BE2C (cell line): ENCODE measurements at regions not wholly inside any gene's neighbourhood (a gene's known extent, or its start where the extent isn't known, plus 50 kb on each side); places are given as distances from the start of the nearest gene placed in this dataset.
A peak's percentile ranks its signal among the peaks of the same experiment; 100 is the strongest.

Experiments
- DNase-seq: peaks from one replicate; pipeline ENCODE4 v3.0.0-alpha.2; 2020
- H3K27me3 ChIP-seq: fragments of 250-450 bp; sonication (Bioruptor Pico); 2 replicates; pipeline ENCODE4 v1.5.1; 2020; ENCODE audit warnings: mild to moderate bottlenecking
- H3K36me3 ChIP-seq: fragments of 250-450 bp; sonication (Bioruptor Pico); 2 replicates; pipeline ENCODE4 v1.5.1; 2020; ENCODE audit warnings: mild to moderate bottlenecking
- H3K4me1 ChIP-seq: fragments of 250-450 bp; sonication (Bioruptor Pico); 2 replicates; pipeline ENCODE4 v1.5.1; 2020
- H3K4me3 ChIP-seq: 2 replicates; pipeline ENCODE4 v1.5.1; 2011; ENCODE audit warnings: low read depth, low read length
- H3K9me3 ChIP-seq: fragments of 250-450 bp; sonication (Bioruptor Pico); 2 replicates; pipeline ENCODE4 v1.5.1; 2020
- CTCF ChIP-seq: IDR thresholded peaks from 2 replicates; pipeline ENCODE4 v1.5.1; 2012; ENCODE audit warnings: mild to moderate bottlenecking, low read depth, low read length

GRCh38 chr1:189774721-189775287, 702.9 kb downstream of the BRINP3 start:
- Histone ChIP-seq H3K27me3 (no peaks in the 10 kb centered on the region), H3K4me1 (peaks cover 15% of the 10 kb centered on the region), H3K9me3 (no peaks in the 10 kb centered on the region), H3K36me3 (no peaks in the 10 kb centered on the region), H3K4me3 (no peak overlapping the region)
- no peak for DNase-seq
- TF ChIP-seq CTCF, result no peak

GRCh38 chr1:189775343-189775742, 702.3 kb downstream of the BRINP3 start:
- Histone ChIP-seq H3K4me3 (no peak overlapping the region), H3K36me3 (no peaks in the 10 kb centered on the region), H3K27me3 (no peaks in the 10 kb centered on the region), H3K4me1 (peaks cover 15% of the 10 kb centered on the region), H3K9me3 (no peaks in the 10 kb centered on the region)
- DNase-seq, result no peak
- TF ChIP-seq CTCF, result no peak

DNA sequence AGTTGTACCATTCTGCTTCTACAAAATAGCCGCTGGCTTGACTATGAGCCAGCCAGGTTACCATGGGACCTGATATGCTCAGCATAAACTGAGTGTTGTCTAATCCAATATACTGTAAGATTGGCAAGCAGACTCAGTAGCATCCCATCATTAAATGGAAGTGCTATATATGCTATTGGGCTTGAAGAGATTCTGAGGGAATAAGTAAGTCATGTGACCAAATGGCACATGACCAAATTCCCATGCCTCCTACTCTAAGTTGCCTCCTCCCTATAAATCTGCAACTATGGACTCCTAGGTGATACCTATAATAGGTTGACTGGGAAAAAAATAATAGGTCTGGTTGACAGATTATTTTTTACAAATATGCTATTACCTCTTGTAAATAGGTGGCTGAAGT, 698.6 kb downstream of the BRINP3 start:
- Histone ChIP-seq H3K36me3 (no peaks in the 10 kb centered on the region), H3K4me3 (no peak overlapping the region), H3K27me3 (no peaks in the 10 kb centered on the region), H3K9me3 (no peaks in the 10 kb centered on the region), H3K4me1 (peaks cover 26% of the 10 kb centered on the region)
- DNase-seq, result no peak
- no peak for TF ChIP-seq CTCF

DNA sequence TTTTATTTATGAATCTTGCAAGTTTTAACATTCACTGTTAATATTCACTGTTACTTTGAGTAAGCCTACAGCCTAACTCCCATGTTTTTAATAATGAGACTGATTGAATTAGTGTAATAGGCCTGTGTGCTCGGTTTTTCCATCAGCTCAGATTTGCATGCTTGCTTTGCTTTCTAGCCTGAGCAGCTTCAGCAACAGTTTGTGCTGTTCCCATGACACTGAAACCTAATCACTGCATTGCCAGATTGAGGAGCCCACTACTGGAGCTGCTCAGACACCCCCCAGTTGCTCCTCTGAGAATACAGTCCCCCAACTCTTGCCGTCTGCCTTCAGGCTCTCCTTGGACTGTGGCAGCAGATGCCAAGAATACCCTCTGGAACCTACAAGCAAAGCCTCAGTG, 695.4 kb downstream of the BRINP3 start:
- H3K36me3 ChIP-seq, result no peaks in the 10 kb centered on the region
- peaks cover 12% of the 10 kb centered on the region for H3K4me1 ChIP-seq
- no peaks in the 10 kb centered on the region for H3K27me3 ChIP-seq
- TF ChIP-seq CTCF, result no peak
- DNase-seq, result peak; percentile 54
- no peaks in the 10 kb centered on the region for H3K9me3 ChIP-seq
- H3K4me3 ChIP-seq, result no peak overlapping the region

GRCh38 chr1:189783456-189783855, 694.2 kb downstream of the BRINP3 start:
- Histone ChIP-seq H3K9me3 (no peaks in the 10 kb centered on the region), H3K36me3 (no peaks in the 10 kb centered on the region), H3K4me3 (no peak overlapping the region), H3K4me1 (peaks cover 12% of the 10 kb centered on the region), H3K27me3 (no peaks in the 10 kb centered on the region)
- TF ChIP-seq CTCF, result no peak
- no peak for DNase-seq

- H3K4me1 ChIP-seq, result peaks cover 16% of the 10 kb centered on the region
- no peak overlapping the region for H3K4me3 ChIP-seq
- no peaks in the 10 kb centered on the region for H3K27me3 ChIP-seq
- no peak for DNase-seq
- H3K9me3 ChIP-seq, result no peaks in the 10 kb centered on the region
- H3K36me3 ChIP-seq, result no peaks in the 10 kb centered on the region
- TF ChIP-seq CTCF, result no peak
Measured at GRCh38 chr1:189786761-189787160, 690.9 kb downstream of the BRINP3 start.
